Cerebellar nuclear complex (tissue), 1 donor: ENCODE measurements at regions not wholly inside any gene's neighbourhood (a gene's known extent, or its start where the extent isn't known, plus 50 kb on each side); places are given as distances from the start of the nearest gene placed in this dataset.

ENCODE experiments used
- DNase-seq, 2 experiments: peaks; one replicate each; lab custom pipeline; 2025; lab: John Stamatoyannopoulos, UW

- DNase-seq: no peak
Measured at GRCh38 chr5:141778206-141778605, 96.2 kb upstream of the ARAP3 start.

- no peak for DNase-seq
Measured at GRCh38 chr5:141777711-141778110, 95.7 kb upstream of the ARAP3 start.

- DNase-seq: no peak
Measured at GRCh38 chr5:141777130-141777529, 95.1 kb upstream of the ARAP3 start.

- DNase-seq: no peak
Measured at GRCh38 chr5:141773779-141774562, 91.9 kb upstream of the ARAP3 start.

GRCh38 chr5:141772281-141772680, 90.3 kb upstream of the ARAP3 start:
- DNase-seq: no peak

GRCh38 chr5:141771562-141771961, 89.5 kb upstream of the ARAP3 start:
- DNase-seq: peak; percentile 42 to 79

GRCh38 chr5:141771031-141771430, 89.0 kb upstream of the ARAP3 start:
- no peak for DNase-seq

- DNase-seq: no peak
Measured at GRCh38 chr5:141769671-141770070, 87.6 kb upstream of the ARAP3 start.

- no peak for DNase-seq
Measured at GRCh38 chr5:141767671-141768070, 85.6 kb upstream of the ARAP3 start.

GRCh38 chr5:141765896-141766551, 84.0 kb upstream of the ARAP3 start:
- no peak for DNase-seq

GRCh38 chr5:141763541-141763940, 81.5 kb upstream of the ARAP3 start:
- no peak for DNase-seq

- no peak for DNase-seq
Measured at GRCh38 chr5:141762790-141763368, 80.8 kb upstream of the ARAP3 start.

GRCh38 chr5:141762316-141762715, 80.3 kb upstream of the ARAP3 start:
- DNase-seq: no peak

GRCh38 chr5:141760753-141761152, 78.7 kb upstream of the ARAP3 start:
- DNase-seq: no peak

- DNase-seq: no peak
Measured at GRCh38 chr5:141760193-141760592, 78.2 kb upstream of the ARAP3 start.

GRCh38 chr5:141758310-141758998, 76.4 kb upstream of the ARAP3 start:
- no peak for DNase-seq

GRCh38 chr5:141757402-141757801, 75.4 kb upstream of the ARAP3 start:
- DNase-seq: no peak

GRCh38 chr5:141756196-141756595, 74.2 kb upstream of the ARAP3 start:
- DNase-seq: no peak

- no peak for DNase-seq
Measured at GRCh38 chr5:141753971-141754713, 72.1 kb upstream of the ARAP3 start.

GRCh38 chr5:141753143-141753970, 71.3 kb upstream of the ARAP3 start:
- no peak for DNase-seq
